ENCODE measurements at regions not wholly inside any gene's neighbourhood (a gene's known extent, or its start where the extent isn't known, plus 50 kb on each side); places are given as distances from the start of the nearest gene placed in this dataset.

GRCh38 chr6:74259981-74260380 lies 564.0 kb downstream of the CD109 start:
- TF ChIP-seq CTCF (IDR thresholded peaks at IDR 0.05 in 2 of 3, conservative IDR thresholded peaks at IDR 0.05 in 1 of 3; ENCODE audit: insufficient read depth in 2 of 3, low read depth in 1 of 3, low read length in 3 of 3): no peak
- TF ChIP-seq ZNF197 (CRISPR knock-in tag; IDR thresholded peaks at IDR 0.05; ENCODE audit: low read depth): no peak
- no peak for TF ChIP-seq MLLT1 (IDR thresholded peaks at IDR 0.05)
- no peak for TF ChIP-seq EZH2 (IDR thresholded peaks at IDR 0.05; ENCODE audit: borderline replicate concordance, low read depth, low read length)
- no peak for TF ChIP-seq NCOR1 (IDR thresholded peaks at IDR 0.05)
- TF ChIP-seq ZNF639 (CRISPR knock-in tag; conservative IDR thresholded peaks at IDR 0.05 in 1 of 2, IDR thresholded peaks at IDR 0.05 in 1 of 2): no peak
- no peak for TF ChIP-seq TBL1XR1 (IDR thresholded peaks at IDR 0.05; ENCODE audit: low read length in 2 of 2)
- no peak for TF ChIP-seq PURB (CRISPR knock-in tag; IDR thresholded peaks at IDR 0.05; ENCODE audit: low read depth)
- no peak for TF ChIP-seq CREM (IDR thresholded peaks at IDR 0.05; ENCODE audit: low read depth)

Measured in K562 (cell line).